Heart left ventricle (tissue), 16 donors: ENCODE measurements at regions not wholly inside any gene's neighbourhood (a gene's known extent, or its start where the extent isn't known, plus 50 kb on each side); places are given as distances from the start of the nearest gene placed in this dataset.

ENCODE experiments used
- ATAC-seq, 4 donors: fragments of 200-7000 bp; cut with Tn5 transposase; one replicate each; pipeline ENCODE4 v1.9.1; 2020 to 2022; ENCODE audit warnings: moderate library complexity in 4 of 4, mild to moderate bottlenecking in 3 of 4, moderate number of reproducible peaks in 1 of 4
- DNase-seq, 5 donors: peaks; one replicate each; pipeline ENCODE4 v3.0.0-alpha.2; 2020
- H3K27ac ChIP-seq, 12 donors: fragments of 200-600 bp; sonication (generic) in 4 of 12; one replicate each; pipeline versions ENCODE4 v1.5.0 to v1.8.0; 2016 to 2022; ENCODE audit warnings: mild to moderate bottlenecking in 2 of 12
- H3K27me3 ChIP-seq, 9 donors: fragments of 200-600 bp; sonication (generic) in 2 of 9; one replicate each; pipeline versions ENCODE4 v1.5.1 to v1.8.0; 2016 to 2022; ENCODE audit warnings: mild to moderate bottlenecking in 3 of 9
- H3K36me3 ChIP-seq, 9 donors: fragments of 200-600 bp; sonication (generic) in 2 of 9; one replicate each; pipeline versions ENCODE4 v1.5.0 to v1.8.0; 2018 to 2022; ENCODE audit warnings: mild to moderate bottlenecking in 2 of 9
- H3K4me1 ChIP-seq, 12 donors: fragments of 200-600 bp; sonication (generic) in 4 of 12; one replicate each; pipeline versions ENCODE4 v1.5.0 to v1.8.0; 2016 to 2022; ENCODE audit warnings: mild to moderate bottlenecking in 3 of 12
- H3K4me3 ChIP-seq, 12 donors: fragments of 200-600 bp; sonication (generic) in 4 of 12; one replicate each; pipeline versions ENCODE4 v1.5.0 to v1.8.0; 2017 to 2022; ENCODE audit warnings: mild to moderate bottlenecking in 9 of 12, moderate library complexity in 4 of 12
- H3K9me3 ChIP-seq, 12 donors: fragments of 200-600 bp; sonication (generic) in 4 of 12; one replicate each; pipeline versions ENCODE4 v1.5.0 to v1.8.0; 2016 to 2022; ENCODE audit warnings: mild to moderate bottlenecking in 1 of 12
- POLR2A ChIP-seq, 2 donors: fragments of 450-650 bp; IDR thresholded peaks; one replicate each; pipeline ENCODE4 v1.6.1; 2017; ENCODE audit warnings: antibody characterized with exemption in 2 of 2, mild to moderate bottlenecking in 2 of 2, moderate library complexity in 2 of 2
- WGBS, 4 donors: extraction: QIAGEN DNeasy Blood & Tissue Kit in 2 of 4; methylation state at CpG; one replicate each; pipeline versions ENCODE4 v1.1.5 to v1.1.7; 2013 to 2018; 5-methylcytosine and 5-hydroxymethylcytosine counted together
- intact Hi-C, 10 donors: fragments of 100-400 bp; cut with DNase I; formaldehyde crosslinking; loops; one replicate each; pipeline versions ENCODE4 v1.11.1 to v1.14.2; 2022
- TF ChIP-seq, protein P1 (sequence below), 12 donors: fragments of 200-600 bp; sonication (generic) in 4 of 12; IDR thresholded peaks; one replicate each; pipeline versions ENCODE4 v1.5.0 to v1.8.0; 2018 to 2022; ENCODE audit warnings: antibody characterized with exemption in 12 of 12, mild to moderate bottlenecking in 5 of 12
- donor health status: ischemic (EF 13 %, LVEDD 7.1; RV severe dilation, severe dysfunction).
- donor health status: healthy with polysubstance abuse.
- donor health status: DM: no; HTN: yes; CAD: no.
- donor health status: DM: no; HTN: no; CAD: no.
- donor health status: ischemic (EF 25% LVEDD 6.9; RV normal size, moderate dysfunction).
- donor health status: ischemic (EF 25% LVEDD 5.7; RV mildly dilated, moderate dysfunction).
- donor health status: healthy.
- donor health status: DM: yes; HTN: yes; CAD: no.
- donor health status: ischemic (EF 35%, LVEDD 5.7; RV mildly dilated, moderate dysfunction).
- donor health status: nonischemic (EF 11% LVEDD 7.7; RV severe dilation, severe dysfunction).
- donor health status: DM: yes; HTN: yes; CAD: no.
- donor health status: PGD.
- donor health status: ischemic (EF 29% LVEDD 5.4; RV normal size, mild dysfunction).
- donor health status: nonischemic (EF 23%, LVEDD 6.1; RV moderate dilation, normal function).

GRCh38 chr5:65075623-65076250 is 307.0 kb downstream of the CWC27 start:
- TF ChIP-seq POLR2A (IDR thresholded peaks at IDR 0.05): no peak
- TF ChIP-seq, protein P1, sequence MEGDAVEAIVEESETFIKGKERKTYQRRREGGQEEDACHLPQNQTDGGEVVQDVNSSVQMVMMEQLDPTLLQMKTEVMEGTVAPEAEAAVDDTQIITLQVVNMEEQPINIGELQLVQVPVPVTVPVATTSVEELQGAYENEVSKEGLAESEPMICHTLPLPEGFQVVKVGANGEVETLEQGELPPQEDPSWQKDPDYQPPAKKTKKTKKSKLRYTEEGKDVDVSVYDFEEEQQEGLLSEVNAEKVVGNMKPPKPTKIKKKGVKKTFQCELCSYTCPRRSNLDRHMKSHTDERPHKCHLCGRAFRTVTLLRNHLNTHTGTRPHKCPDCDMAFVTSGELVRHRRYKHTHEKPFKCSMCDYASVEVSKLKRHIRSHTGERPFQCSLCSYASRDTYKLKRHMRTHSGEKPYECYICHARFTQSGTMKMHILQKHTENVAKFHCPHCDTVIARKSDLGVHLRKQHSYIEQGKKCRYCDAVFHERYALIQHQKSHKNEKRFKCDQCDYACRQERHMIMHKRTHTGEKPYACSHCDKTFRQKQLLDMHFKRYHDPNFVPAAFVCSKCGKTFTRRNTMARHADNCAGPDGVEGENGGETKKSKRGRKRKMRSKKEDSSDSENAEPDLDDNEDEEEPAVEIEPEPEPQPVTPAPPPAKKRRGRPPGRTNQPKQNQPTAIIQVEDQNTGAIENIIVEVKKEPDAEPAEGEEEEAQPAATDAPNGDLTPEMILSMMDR (IDR thresholded peaks at IDR 0.05): no peak
- Histone ChIP-seq H3K36me3 (no peaks in the 10 kb centered on the region), H3K4me1 (peaks cover 0 to 20% (median 9%) of the 10 kb centered on the region in 12 donors), H3K27me3 (no peaks in the 10 kb centered on the region), H3K4me3 (no peak overlapping the region), H3K9me3 (no peaks in the 10 kb centered on the region), H3K27ac (peak overlapping the region in 11 of 12 donors; percentile 8 to 75 (median 50))
- DNase-seq (no peak), ATAC-seq (peak in 1 of 4 donors; percentile 22)
- WGBS, 4 donors: 47 to 71% (median 57%) methylated on average over 2 of the region's 2 CpGs
- intact Hi-C loops: loop anchor here in 1 of 10 donors (5.0 kb wide), 1 partner anchor 38 kb away; no protein-coding TSS in a partner anchor

DNA sequence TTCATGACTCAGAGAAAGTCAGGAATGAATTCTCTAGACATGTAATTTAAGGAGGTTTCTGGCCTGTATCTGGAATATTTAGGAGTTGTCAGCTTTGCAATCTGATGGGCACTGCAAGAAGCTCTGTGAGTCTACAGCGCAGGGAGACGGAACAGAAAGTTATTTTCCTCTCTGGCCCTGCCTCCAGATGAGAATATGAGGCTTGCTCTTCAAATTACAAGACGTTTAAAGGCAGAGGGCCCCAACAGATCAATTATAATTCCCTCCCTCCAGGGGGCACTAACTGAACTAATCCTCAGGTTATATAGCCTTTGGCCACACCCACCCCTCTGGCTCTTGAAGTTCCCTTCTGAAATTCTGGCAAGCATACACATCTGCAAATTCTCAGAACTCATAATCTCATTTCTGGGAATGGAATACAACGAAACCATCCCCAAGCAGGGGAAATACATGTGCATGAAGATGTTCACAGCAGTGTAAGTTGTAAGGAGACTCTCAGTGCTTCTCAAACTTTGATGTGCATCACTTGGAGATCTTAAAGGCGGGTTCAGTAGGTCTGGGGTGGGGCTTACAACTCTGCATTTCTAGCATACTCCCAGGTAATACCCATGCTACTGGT is 307.6 kb downstream of the CWC27 start:
- intact Hi-C loops: loop anchor here in 1 of 10 donors (5.0 kb wide), 1 partner anchor 39 kb away; no protein-coding TSS in a partner anchor
- no peak overlapping the region for H3K4me3 ChIP-seq
- H3K27me3 ChIP-seq: no peaks in the 10 kb centered on the region
- no peaks in the 10 kb centered on the region for H3K9me3 ChIP-seq
- TF ChIP-seq, protein P1 (IDR thresholded peaks at IDR 0.05): peak in 10 of 12 donors; percentile 7 to 49 (median 28)
- TF ChIP-seq POLR2A (IDR thresholded peaks at IDR 0.05): no peak
- peak; percentile 79 to 86 (median 83) for ATAC-seq
- WGBS, 4 donors: 41 to 51% (median 50%) methylated on average over 5 of the region's 5 CpGs
- peaks cover 0 to 20% (median 9%) of the 10 kb centered on the region in 12 donors for H3K4me1 ChIP-seq
- peak overlapping the region in 11 of 12 donors; percentile 8 to 75 (median 50) for H3K27ac ChIP-seq
- peak in 4 of 5 donors; percentile 27 to 67 (median 50) for DNase-seq
- no peaks in the 10 kb centered on the region for H3K36me3 ChIP-seq

DNA sequence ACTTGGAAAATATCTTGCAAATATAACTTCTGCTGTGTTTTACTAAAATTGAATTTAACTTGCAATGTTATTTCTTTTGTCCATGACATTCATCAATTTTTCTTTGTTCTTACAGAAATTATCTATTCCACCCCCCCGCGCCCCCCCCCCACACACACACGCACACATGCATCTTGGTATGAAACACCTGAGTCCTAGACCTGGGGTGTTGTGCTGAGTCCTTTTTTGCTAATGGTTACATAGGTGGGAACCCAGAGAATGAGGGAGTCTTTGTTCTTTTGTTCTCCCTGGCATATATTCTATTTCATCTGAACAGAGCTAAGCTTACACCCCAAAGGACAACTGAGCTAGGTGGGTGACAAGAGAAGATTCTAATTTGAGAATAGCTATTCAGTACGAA is 308.9 kb downstream of the CWC27 start:
- TF ChIP-seq, protein P1 (IDR thresholded peaks at IDR 0.05): no peak
- TF ChIP-seq POLR2A (IDR thresholded peaks at IDR 0.05): no peak
- intact Hi-C loops: loop anchor here in 1 of 10 donors (5.0 kb wide), 1 partner anchor 40 kb away; no protein-coding TSS in a partner anchor
- ATAC-seq: no peak
- Histone ChIP-seq H3K4me3 (no peak overlapping the region), H3K27me3 (no peaks in the 10 kb centered on the region), H3K27ac (peak overlapping the region in 2 of 12 donors; percentile 49 to 50), H3K36me3 (no peaks in the 10 kb centered on the region), H3K4me1 (peaks cover 0 to 20% (median 9%) of the 10 kb centered on the region in 12 donors), H3K9me3 (no peaks in the 10 kb centered on the region)
- WGBS, 4 donors: 63 to 90% (median 77%) methylated on average over 4 of the region's 4 CpGs
- DNase-seq: no peak

GRCh38 chr5:65078331-65078730 is 309.6 kb downstream of the CWC27 start:
- peaks cover 0 to 20% (median 9%) of the 10 kb centered on the region in 12 donors for H3K4me1 ChIP-seq
- intact Hi-C loops: loop anchor here in 1 of 10 donors (5.0 kb wide), 1 partner anchor 41 kb away; no protein-coding TSS in a partner anchor
- WGBS, 4 donors: 73 to 77% (median 76%) methylated on average over 4 of the region's 4 CpGs
- no peaks in the 10 kb centered on the region for H3K9me3 ChIP-seq
- DNase-seq (no peak), ATAC-seq (no peak)
- no peak for TF ChIP-seq POLR2A (IDR thresholded peaks at IDR 0.05)
- peak overlapping the region in 3 of 12 donors; percentile 0 to 50 (median 49) for H3K27ac ChIP-seq
- no peaks in the 10 kb centered on the region for H3K27me3 ChIP-seq
- H3K4me3 ChIP-seq: no peak overlapping the region
- no peaks in the 10 kb centered on the region for H3K36me3 ChIP-seq
